A673 (cell line): ENCODE measurements at regions not wholly inside any gene's neighbourhood (a gene's known extent, or its start where the extent isn't known, plus 50 kb on each side); places are given as distances from the start of the nearest gene placed in this dataset.
A peak's percentile ranks its signal among the peaks of the same experiment; 100 is the strongest.

ENCODE experiments used
- BruUV-seq: library from RNA; stranded (reverse); fragments of 400-500 nt; replicated peaks from 2 replicates; lab custom pipeline; 2021; lab: Mats Ljungman, UMichigan
- CTCF ChIA-PET: fragments of 300-600 bp; sonication (Branson Sonifier 250); formaldehyde crosslinking; loops from one replicate; lab custom pipeline; 2022; ENCODE audit warnings: antibody characterized with exemption; lab: Charles Lee
- POLR2A ChIA-PET: fragments of 300-600 bp; sonication (Branson Sonifier 250); formaldehyde crosslinking; loops from one replicate; lab custom pipeline; 2022; ENCODE audit warnings: antibody characterized with exemption; ENCODE audit not compliant: low non-redundant PET; lab: Charles Lee
- DNase-seq: peaks from one replicate; pipeline ENCODE4 v3.0.0-alpha.2; 2015; ENCODE audit warnings: low spot score
- H3K27ac ChIP-seq: fragments of 200-600 bp; sonication (generic); 2 replicates; pipeline ENCODE4 v1.5.1; 2016; ENCODE audit warnings: mixed run types, low read depth, mild to moderate bottlenecking, mixed read lengths, antibody characterized with exemption, low read length; ENCODE audit not compliant: poor library complexity, severe bottlenecking
- H3K27me3 ChIP-seq: fragments of 200-600 bp; sonication (generic); replicated peaks from 2 replicates; pipeline ENCODE4 v1.6.1; 2017; ENCODE audit warnings: mixed run types, low read depth, mild to moderate bottlenecking, mixed read lengths, antibody characterized with exemption, low read length; ENCODE audit not compliant: insufficient read depth, poor library complexity
- H3K36me3 ChIP-seq: fragments of 200-600 bp; sonication (generic); 2 replicates; pipeline ENCODE4 v1.6.1; 2016; ENCODE audit warnings: mixed run types, mild to moderate bottlenecking, mixed read lengths, antibody characterized with exemption, low read length; ENCODE audit not compliant: insufficient read depth, poor library complexity, severe bottlenecking
- H3K4me1 ChIP-seq: fragments of 200-600 bp; sonication (generic); 2 replicates; pipeline ENCODE4 v1.6.1; 2017; ENCODE audit warnings: mixed run types, mild to moderate bottlenecking, mixed read lengths, antibody characterized with exemption, low read length; ENCODE audit not compliant: insufficient read depth, poor library complexity, severe bottlenecking
- H3K4me3 ChIP-seq: fragments of 200-600 bp; sonication (generic); 2 replicates; pipeline ENCODE4 v1.5.1; 2016; ENCODE audit warnings: low read depth, mixed run types, mild to moderate bottlenecking, mixed read lengths, low read length; ENCODE audit not compliant: poor library complexity, severe bottlenecking
- H3K9me3 ChIP-seq: fragments of 200-600 bp; sonication (generic); 2 replicates; pipeline ENCODE4 v1.6.1; 2016; ENCODE audit warnings: mixed run types, low read depth, mild to moderate bottlenecking, mixed read lengths, antibody characterized with exemption, low read length; ENCODE audit not compliant: poor library complexity, severe bottlenecking
- EZH2 ChIP-seq: fragments of 200-600 bp; sonication (generic); IDR thresholded peaks from 2 replicates; pipeline ENCODE4 v1.6.1; 2017; ENCODE audit warnings: borderline replicate concordance, low read depth, mild to moderate bottlenecking, mixed read lengths, antibody characterized with exemption, low read length; ENCODE audit not compliant: poor library complexity, severe bottlenecking
- intact Hi-C: fragments of 100-400 bp; cut with micrococcal nuclease; formaldehyde crosslinking; loops from one replicate; pipeline ENCODE4 v1.10.0; 2022; ENCODE audit not compliant: unreplicated experiment
- TF ChIP-seq, protein P1 (sequence below): fragments of 300-800, 200-600 bp; sonication (generic); conservative IDR thresholded peaks from 2 replicates; pipeline ENCODE4 v1.5.1; 2017; ENCODE audit warnings: low read depth, mild to moderate bottlenecking, antibody characterized with exemption, low read length, moderate library complexity, mixed read lengths

DNA sequence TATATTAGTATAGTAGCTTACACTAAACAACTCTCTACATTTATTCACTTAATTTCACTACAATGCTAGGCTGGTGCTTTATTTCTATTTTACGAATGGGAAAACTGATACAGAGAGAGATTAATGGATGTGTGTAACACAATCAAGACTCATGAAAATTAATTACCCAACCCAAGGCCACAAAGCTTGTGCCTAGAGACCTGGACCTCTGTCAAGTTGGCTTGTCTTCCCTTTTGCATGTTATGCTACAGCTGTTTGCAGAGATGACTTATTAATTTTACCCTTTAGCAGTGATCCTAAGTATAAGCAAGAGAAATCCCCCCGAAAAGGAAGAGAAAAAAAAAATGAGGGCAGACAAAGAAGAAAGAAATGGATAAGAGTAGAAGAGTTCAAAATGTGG, 162.5 kb downstream of the C3orf38 start:
- BruUV-seq = no TSS peak
- H3K27me3 ChIP-seq = no peaks in the 10 kb centered on the region
- CTCF ChIA-PET = no interaction called here
- H3K27ac ChIP-seq = no peak overlapping the region
- H3K4me3 ChIP-seq = no peak overlapping the region
- no peak for TF ChIP-seq EZH2
- TF ChIP-seq, protein P1, sequence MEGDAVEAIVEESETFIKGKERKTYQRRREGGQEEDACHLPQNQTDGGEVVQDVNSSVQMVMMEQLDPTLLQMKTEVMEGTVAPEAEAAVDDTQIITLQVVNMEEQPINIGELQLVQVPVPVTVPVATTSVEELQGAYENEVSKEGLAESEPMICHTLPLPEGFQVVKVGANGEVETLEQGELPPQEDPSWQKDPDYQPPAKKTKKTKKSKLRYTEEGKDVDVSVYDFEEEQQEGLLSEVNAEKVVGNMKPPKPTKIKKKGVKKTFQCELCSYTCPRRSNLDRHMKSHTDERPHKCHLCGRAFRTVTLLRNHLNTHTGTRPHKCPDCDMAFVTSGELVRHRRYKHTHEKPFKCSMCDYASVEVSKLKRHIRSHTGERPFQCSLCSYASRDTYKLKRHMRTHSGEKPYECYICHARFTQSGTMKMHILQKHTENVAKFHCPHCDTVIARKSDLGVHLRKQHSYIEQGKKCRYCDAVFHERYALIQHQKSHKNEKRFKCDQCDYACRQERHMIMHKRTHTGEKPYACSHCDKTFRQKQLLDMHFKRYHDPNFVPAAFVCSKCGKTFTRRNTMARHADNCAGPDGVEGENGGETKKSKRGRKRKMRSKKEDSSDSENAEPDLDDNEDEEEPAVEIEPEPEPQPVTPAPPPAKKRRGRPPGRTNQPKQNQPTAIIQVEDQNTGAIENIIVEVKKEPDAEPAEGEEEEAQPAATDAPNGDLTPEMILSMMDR = no peak
- intact Hi-C loops = no loop called here
- H3K9me3 ChIP-seq = no peaks in the 10 kb centered on the region
- H3K4me1 ChIP-seq = no peaks in the 10 kb centered on the region
- DNase-seq = no peak
- POLR2A ChIA-PET = no interaction called here
- H3K36me3 ChIP-seq = no peaks in the 10 kb centered on the region

DNA sequence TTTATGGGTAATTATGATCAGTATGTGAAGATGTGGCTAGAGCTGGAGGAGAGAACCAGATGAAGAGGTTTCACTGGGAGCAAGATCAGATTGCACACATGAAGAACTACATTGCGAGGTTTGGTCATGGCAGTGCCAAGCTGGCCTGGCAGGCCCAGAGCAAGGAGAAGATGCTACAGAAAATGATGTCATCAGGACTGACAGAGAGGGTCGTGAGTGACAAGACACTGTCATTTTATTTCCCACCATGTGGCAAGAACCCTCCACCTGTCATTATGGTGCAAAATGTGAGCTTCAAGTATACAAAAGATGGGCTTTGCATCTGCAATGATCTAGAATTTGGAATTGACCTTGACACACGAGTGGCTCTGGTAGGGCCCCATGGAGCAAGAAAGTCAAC, 168.3 kb downstream of the C3orf38 start:
- Histone ChIP-seq H3K27me3 (no peaks in the 10 kb centered on the region), H3K36me3 (no peaks in the 10 kb centered on the region), H3K27ac (no peak overlapping the region), H3K4me3 (no peak overlapping the region), H3K9me3 (no peaks in the 10 kb centered on the region), H3K4me1 (no peaks in the 10 kb centered on the region)
- ChIA-PET POLR2A (no interaction called here), CTCF (no interaction called here)
- no TSS peak for BruUV-seq
- intact Hi-C loops = no loop called here
- TF ChIP-seq, protein P1 = no peak
- no peak for TF ChIP-seq EZH2
- DNase-seq = no peak

DNA sequence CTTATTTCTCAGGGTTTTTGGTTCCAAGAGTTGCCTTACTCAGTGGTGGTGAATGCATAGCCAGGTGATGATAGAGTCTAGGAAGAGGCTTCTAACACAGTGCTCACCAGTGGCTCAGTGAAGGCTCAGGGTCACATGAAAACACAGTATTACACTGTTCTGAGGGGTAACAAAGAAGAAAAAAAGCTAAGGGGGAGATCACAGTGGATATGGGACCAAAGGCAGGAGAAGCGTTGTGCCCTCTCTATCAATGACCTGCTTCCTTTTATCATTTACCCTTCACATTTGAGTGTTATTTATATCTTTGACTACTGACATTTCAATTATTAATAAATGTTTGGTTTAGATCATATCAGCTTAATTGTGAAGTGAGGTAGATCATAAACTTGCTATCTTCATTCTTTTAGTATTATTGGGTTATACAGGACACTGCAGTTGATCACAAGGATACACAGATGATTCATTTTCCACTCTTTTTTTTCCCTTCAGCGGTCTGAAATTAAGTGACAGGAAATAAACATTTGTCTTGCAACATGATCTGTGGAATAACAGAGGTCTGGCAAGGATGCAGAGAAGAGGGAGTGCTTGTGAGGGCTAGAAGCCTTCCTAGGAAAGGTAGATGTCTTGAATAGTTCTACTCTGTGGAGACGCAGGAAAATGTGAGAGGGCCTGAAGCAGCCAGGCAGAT, 171.7 kb downstream of the C3orf38 start:
- TF ChIP-seq, protein P1 = no peak
- TF ChIP-seq EZH2 = no peak
- CTCF ChIA-PET = no interaction called here
- BruUV-seq = no TSS peak
- Histone ChIP-seq H3K27ac (no peak overlapping the region), H3K27me3 (no peaks in the 10 kb centered on the region), H3K4me1 (no peaks in the 10 kb centered on the region), H3K36me3 (no peaks in the 10 kb centered on the region), H3K4me3 (no peak overlapping the region), H3K9me3 (no peaks in the 10 kb centered on the region)
- POLR2A ChIA-PET = no interaction called here
- DNase-seq = peak; percentile 45
- intact Hi-C loops = no loop called here
